ENCODE measurements at regions not wholly inside any gene's neighbourhood (a gene's known extent, or its start where the extent isn't known, plus 50 kb on each side); places are given as distances from the start of the nearest gene placed in this dataset.

DNA sequence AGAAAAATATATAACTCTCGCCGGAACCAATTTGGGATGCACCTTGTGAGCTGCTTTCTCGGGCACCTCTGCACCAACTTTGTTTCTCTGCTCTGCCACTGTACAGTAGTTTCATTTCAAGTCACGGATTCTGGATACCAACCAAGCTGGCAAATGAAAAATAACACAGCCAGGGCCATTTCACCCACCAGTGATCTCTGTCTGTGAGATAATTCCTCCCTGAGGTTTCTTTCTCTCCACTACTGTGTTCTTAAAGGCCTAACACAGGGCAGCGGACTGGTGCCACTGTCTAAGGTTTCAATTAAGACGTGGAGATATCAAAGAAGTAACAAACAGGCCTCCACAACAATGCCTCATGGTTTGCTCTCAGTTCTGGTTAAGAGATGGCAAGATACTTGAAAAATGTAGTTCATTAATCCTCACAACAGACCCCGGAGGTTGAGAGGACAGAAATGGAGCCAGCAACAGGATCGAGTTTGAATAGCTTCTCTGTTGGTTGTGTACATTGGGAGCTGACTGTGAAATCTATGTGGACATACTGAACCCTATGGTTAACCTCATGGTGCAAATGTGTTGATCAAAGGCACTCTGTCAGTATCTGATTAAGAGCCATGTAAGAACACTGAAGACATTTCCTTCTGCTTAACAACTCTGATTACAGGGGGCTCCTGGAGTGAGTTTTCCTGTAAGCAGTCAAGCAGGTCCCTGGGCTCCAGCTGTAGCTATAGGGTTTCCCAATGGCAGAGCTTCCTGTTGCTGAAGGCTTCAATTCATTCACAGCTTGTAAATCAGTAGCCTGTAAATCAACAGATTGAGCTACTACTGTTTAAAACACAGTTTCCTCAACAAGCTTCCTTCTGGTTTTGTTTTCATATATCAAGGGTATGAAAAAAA is 470.5 kb downstream of the EPHA3 start:
- no peak for TF ChIP-seq ZNF701 (tag by site-specific recombination; IDR thresholded peaks at IDR 0.05)
- TF ChIP-seq, protein P1, sequence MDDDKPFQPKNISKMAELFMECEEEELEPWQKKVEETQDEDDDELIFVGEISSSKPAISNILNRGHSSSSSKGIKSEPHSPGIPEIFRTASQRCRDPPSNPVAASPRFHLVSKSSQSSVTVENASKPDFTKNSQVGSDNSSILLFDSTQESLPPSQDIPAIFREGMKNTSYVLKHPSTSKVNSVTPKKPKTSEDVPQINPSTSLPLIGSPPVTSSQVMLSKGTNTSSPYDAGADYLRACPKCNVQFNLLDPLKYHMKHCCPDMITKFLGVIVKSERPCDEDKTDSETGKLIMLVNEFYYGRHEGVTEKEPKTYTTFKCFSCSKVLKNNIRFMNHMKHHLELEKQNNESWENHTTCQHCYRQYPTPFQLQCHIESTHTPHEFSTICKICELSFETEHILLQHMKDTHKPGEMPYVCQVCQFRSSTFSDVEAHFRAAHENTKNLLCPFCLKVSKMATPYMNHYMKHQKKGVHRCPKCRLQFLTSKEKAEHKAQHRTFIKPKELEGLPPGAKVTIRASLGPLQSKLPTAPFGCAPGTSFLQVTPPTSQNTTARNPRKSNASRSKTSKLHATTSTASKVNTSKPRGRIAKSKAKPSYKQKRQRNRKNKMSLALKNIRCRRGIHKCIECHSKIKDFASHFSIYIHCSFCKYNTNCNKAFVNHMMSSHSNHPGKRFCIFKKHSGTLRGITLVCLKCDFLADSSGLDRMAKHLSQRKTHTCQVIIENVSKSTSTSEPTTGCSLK (tag by site-specific recombination; IDR thresholded peaks at IDR 0.05), result no peak
- TF ChIP-seq TCF7L2 (IDR thresholded peaks at IDR 0.05; ENCODE audit: borderline replicate concordance, low read depth, low read length), result no peak
- no peak for TF ChIP-seq ZNF473 (tag by site-specific recombination; IDR thresholded peaks at IDR 0.05)
- no peak for TF ChIP-seq ZNF404 (tag by site-specific recombination; IDR thresholded peaks at IDR 0.05)
- TF ChIP-seq ZNF585B (tag by site-specific recombination; IDR thresholded peaks at IDR 0.05), result no peak
- TF ChIP-seq, protein P2, sequence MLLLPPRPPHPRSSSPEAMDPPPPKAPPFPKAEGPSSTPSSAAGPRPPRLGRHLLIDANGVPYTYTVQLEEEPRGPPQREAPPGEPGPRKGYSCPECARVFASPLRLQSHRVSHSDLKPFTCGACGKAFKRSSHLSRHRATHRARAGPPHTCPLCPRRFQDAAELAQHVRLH (tag by site-specific recombination; IDR thresholded peaks at IDR 0.05), result no peak
- TF ChIP-seq ZNF140 (tag by site-specific recombination; IDR thresholded peaks at IDR 0.05), result no peak
- TF ChIP-seq, protein P3, sequence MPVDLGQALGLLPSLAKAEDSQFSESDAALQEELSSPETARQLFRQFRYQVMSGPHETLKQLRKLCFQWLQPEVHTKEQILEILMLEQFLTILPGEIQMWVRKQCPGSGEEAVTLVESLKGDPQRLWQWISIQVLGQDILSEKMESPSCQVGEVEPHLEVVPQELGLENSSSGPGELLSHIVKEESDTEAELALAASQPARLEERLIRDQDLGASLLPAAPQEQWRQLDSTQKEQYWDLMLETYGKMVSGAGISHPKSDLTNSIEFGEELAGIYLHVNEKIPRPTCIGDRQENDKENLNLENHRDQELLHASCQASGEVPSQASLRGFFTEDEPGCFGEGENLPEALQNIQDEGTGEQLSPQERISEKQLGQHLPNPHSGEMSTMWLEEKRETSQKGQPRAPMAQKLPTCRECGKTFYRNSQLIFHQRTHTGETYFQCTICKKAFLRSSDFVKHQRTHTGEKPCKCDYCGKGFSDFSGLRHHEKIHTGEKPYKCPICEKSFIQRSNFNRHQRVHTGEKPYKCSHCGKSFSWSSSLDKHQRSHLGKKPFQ (tag by site-specific recombination; IDR thresholded peaks at IDR 0.05), result no peak
- TF ChIP-seq, protein P4, sequence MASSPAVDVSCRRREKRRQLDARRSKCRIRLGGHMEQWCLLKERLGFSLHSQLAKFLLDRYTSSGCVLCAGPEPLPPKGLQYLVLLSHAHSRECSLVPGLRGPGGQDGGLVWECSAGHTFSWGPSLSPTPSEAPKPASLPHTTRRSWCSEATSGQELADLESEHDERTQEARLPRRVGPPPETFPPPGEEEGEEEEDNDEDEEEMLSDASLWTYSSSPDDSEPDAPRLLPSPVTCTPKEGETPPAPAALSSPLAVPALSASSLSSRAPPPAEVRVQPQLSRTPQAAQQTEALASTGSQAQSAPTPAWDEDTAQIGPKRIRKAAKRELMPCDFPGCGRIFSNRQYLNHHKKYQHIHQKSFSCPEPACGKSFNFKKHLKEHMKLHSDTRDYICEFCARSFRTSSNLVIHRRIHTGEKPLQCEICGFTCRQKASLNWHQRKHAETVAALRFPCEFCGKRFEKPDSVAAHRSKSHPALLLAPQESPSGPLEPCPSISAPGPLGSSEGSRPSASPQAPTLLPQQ (tag by site-specific recombination; IDR thresholded peaks at IDR 0.05), result no peak
- TF ChIP-seq ZNF791 (tag by site-specific recombination; IDR thresholded peaks at IDR 0.05), result no peak
- TF ChIP-seq, protein P5, sequence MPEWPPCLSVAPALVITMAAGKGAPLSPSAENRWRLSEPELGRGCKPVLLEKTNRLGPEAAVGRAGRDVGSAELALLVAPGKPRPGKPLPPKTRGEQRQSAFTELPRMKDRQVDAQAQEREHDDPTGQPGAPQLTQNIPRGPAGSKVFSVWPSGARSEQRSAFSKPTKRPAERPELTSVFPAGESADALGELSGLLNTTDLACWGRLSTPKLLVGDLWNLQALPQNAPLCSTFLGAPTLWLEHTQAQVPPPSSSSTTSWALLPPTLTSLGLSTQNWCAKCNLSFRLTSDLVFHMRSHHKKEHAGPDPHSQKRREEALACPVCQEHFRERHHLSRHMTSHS (tag by site-specific recombination; IDR thresholded peaks at IDR 0.05), result no peak
- TF ChIP-seq ZNF830 (tag by site-specific recombination; IDR thresholded peaks at IDR 0.05; ENCODE audit: low read depth), result no peak
- TF ChIP-seq KLF16 (tag by site-specific recombination; IDR thresholded peaks at IDR 0.05), result no peak
- ChIA-PET CTCF (interaction anchor here (0.6 kb wide), 1 partner anchor 514 kb away, joined by 3 read pairs; no protein-coding TSS in a partner anchor), POLR2A (no interaction called here)

DNA sequence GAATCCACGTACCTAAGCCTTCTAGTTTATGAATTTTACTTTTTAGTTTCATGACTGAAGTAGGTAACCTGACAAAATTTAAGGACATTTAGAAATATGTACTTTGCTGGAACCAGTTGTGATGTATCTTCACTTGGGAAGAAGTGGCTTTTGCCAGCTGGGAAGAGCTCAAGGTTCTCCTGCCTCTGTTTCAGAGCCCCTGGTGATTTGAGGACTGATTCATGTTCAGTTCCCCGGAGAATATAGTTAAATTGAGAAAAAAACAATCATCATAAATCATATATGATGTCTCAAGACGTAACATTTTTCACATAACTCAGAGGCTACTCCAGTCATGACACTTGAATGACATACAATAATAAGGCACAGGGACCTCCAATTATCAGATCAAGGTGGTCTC is 473.4 kb downstream of the EPHA3 start:
- Histone ChIP-seq H3K27ac (ENCODE audit: extremely low read depth, low read depth, low read length) (no peak overlapping the region), H3K4me1 (ENCODE audit: control insufficient read depth, insufficient read depth, low read length) (no peaks in the 10 kb centered on the region; the same call in 1 of the 2 replicates), H3K4me3 (ENCODE audit: low read depth, low read length) (no peak overlapping the region), H3K9me3 (ENCODE audit: control insufficient read depth, insufficient read depth, low read depth, low read length) (no peaks in the 10 kb centered on the region), H3K36me3 (ENCODE audit: control insufficient read depth in 2 of 2, insufficient read depth in 1 of 2, low read length in 2 of 2) (no peaks in the 10 kb centered on the region)
- ChIA-PET CTCF (interaction anchor here (0.5 kb wide), 1 partner anchor 541 kb away, joined by 3 read pairs; no protein-coding TSS in a partner anchor), POLR2A (no interaction called here)
- TF ChIP-seq, protein P6, sequence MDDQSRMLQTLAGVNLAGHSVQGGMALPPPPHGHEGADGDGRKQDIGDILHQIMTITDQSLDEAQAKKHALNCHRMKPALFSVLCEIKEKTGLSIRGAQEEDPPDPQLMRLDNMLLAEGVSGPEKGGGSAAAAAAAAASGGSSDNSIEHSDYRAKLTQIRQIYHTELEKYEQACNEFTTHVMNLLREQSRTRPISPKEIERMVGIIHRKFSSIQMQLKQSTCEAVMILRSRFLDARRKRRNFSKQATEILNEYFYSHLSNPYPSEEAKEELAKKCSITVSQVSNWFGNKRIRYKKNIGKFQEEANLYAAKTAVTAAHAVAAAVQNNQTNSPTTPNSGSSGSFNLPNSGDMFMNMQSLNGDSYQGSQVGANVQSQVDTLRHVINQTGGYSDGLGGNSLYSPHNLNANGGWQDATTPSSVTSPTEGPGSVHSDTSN (CRISPR knock-in tag; IDR thresholded peaks at IDR 0.05), result no peak
- no peak for TF ChIP-seq ZNF747 (tag by site-specific recombination; IDR thresholded peaks at IDR 0.05)
- no peak for TF ChIP-seq GLI4 (tag by site-specific recombination; IDR thresholded peaks at IDR 0.05)
- TF ChIP-seq ZNF10 (tag by site-specific recombination; IDR thresholded peaks at IDR 0.05), result no peak
- no peak for TF ChIP-seq OVOL3 (tag by site-specific recombination; IDR thresholded peaks at IDR 0.05)
- no peak for TF ChIP-seq ZNF394 (tag by site-specific recombination; IDR thresholded peaks at IDR 0.05; ENCODE audit: borderline replicate concordance)
- TF ChIP-seq ZNF404 (tag by site-specific recombination; IDR thresholded peaks at IDR 0.05), result no peak
- TF ChIP-seq, protein P7, sequence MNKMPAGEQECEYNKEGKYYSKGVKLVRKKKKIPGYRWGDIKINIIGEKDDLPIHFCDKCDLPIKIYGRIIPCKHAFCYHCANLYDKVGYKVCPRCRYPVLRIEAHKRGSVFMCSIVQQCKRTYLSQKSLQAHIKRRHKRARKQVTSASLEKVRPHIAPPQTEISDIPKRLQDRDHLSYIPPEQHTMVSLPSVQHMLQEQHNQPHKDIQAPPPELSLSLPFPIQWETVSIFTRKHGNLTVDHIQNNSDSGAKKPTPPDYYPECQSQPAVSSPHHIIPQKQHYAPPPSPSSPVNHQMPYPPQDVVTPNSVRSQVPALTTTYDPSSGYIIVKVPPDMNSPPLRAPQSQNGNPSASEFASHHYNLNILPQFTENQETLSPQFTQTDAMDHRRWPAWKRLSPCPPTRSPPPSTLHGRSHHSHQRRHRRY (tag by site-specific recombination; IDR thresholded peaks at IDR 0.05), result no peak
- TF ChIP-seq ZNF776 (tag by site-specific recombination; IDR thresholded peaks at IDR 0.05; ENCODE audit: borderline replicate concordance), result no peak
- no peak for TF ChIP-seq ZNF16 (tag by site-specific recombination; IDR thresholded peaks at IDR 0.05; ENCODE audit: low read depth)
- no peak for TF ChIP-seq ZNF530 (tag by site-specific recombination; IDR thresholded peaks at IDR 0.05; ENCODE audit: low read depth)
- no peak for TF ChIP-seq ZNF596 (tag by site-specific recombination; IDR thresholded peaks at IDR 0.05)

More for the DNA sequence above, 470.5 kb downstream of the EPHA3 start:
- H3K36me3 ChIP-seq (ENCODE audit: control insufficient read depth in 2 of 2, insufficient read depth in 1 of 2, low read length in 2 of 2), result no peaks in the 10 kb centered on the region
- no peaks in the 10 kb centered on the region; the same call in 1 of the 2 replicates for H3K4me1 ChIP-seq (ENCODE audit: control insufficient read depth, insufficient read depth, low read length)
- H3K27ac ChIP-seq (ENCODE audit: extremely low read depth, low read depth, low read length), result no peak overlapping the region
- H3K9me3 ChIP-seq (ENCODE audit: control insufficient read depth, insufficient read depth, low read depth, low read length), result no peaks in the 10 kb centered on the region
- no peak overlapping the region for H3K4me3 ChIP-seq (ENCODE audit: low read depth, low read length)

Data from HEK293 (cell line).